Erythroblast (primary cell): ENCODE measurements at regions not wholly inside any gene's neighbourhood (a gene's known extent, or its start where the extent isn't known, plus 50 kb on each side); places are given as distances from the start of the nearest gene placed in this dataset.
"Not testable (repeated sequence)": the region's sequence is repeated elsewhere in the genome, so short reads cannot be mapped to it uniquely, and the experiment has no call there.

Source experiments
- DNase-seq, 2 experiments: peaks; one replicate each; lab custom pipeline; 2025; lab: John Stamatoyannopoulos, UW
- GATA1 ChIP-seq: IDR thresholded peaks from 2 replicates; pipeline ENCODE4 v1.6.1; 2011; ENCODE audit warnings: low read depth, mild to moderate bottlenecking, control low read depth, low read length, moderate library complexity
- POLR2A ChIP-seq: IDR thresholded peaks from 2 replicates; pipeline ENCODE4 v1.6.1; 2011; ENCODE audit warnings: mild to moderate bottlenecking, low read length

DNA sequence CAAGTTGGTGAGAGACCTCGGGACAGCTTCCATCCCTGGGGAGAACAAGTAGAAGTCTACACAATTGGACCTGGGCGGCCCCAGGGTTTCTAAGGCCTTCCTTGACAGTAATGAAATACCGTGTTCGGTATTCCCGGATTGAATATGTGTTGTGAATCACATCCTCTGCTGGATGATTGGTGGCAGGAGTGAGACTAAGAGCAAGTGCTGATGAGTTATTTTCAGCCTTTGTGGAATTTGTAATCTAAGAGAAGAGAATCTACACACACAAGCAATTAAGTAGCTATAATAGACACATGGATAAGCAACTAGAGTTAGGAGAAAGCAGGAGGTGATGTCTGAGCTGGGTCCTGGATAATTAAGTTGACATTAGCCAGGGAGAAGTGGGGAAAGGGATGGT is 64.8 kb upstream of the VWC2 start:
- TF ChIP-seq POLR2A (no peak), GATA1 (no peak)
- no peak for DNase-seq

GRCh38 chr7:49711072-49711723 is 62.2 kb upstream of the VWC2 start:
- DNase-seq, result not testable (repeated sequence)

DNA sequence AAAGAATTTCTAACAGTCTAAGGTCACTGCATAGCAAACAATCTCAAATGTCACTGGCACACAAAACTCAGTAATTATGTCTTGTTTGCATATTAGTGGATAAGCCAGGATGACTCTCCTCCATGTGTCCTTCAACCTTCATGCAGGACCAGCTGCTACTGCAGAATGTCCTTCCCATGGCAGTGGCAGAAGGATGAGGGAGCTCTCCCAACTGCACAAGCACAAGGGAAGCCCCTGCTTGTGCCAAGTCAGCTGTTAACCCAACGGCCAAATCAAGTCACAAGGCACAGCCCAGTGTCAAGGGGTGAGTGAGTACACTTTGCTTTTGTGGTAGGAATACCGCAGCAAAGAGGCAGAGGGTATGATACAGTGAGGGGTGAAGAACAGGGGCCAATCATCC is 59.3 kb upstream of the VWC2 start:
- no peak for DNase-seq
- TF ChIP-seq GATA1, result no peak
- no peak for TF ChIP-seq POLR2A

- TF ChIP-seq POLR2A (no peak), GATA1 (no peak)
- no peak for DNase-seq
Observed at GRCh38 chr7:49715486-49715885, 58.0 kb upstream of the VWC2 start.

DNA sequence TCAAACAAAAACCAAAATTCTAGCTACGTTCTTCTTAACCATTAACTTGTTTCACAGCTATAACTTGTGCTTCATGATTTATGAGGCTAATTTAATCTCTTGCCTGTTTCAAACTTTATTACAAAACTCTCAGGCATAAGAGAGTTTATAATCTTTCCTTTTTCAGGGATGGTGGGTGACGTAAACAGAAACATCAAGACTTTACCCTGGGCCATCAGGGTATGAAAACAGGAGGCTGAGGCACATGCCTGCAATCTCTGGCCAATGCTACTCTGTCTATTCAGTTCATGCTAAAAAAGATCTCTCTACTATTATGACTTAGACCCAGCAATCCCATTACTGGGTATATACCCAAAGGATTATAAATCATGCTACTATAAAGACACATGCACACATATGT is 55.9 kb upstream of the VWC2 start:
- no peak for DNase-seq
- TF ChIP-seq POLR2A (no peak), GATA1 (no peak)

DNA sequence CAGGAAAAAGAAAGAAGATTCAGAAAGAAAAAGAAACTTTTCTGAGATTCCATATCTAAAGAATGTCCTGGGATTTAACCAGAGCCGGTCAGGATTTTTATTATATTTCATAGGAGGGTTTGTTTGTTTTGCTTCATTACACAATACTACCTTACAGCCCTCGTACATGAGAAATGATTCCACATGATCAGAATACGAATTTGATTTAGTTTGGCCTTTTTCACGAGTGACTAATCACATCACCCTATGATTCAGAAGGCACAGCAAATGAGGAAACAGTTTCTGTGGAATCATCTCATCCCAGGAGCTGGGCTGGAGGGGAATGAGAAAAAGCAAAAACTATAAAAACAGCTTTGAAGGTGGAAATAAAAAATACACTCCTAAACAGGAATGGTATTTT is 54.7 kb upstream of the VWC2 start:
- TF ChIP-seq POLR2A (no peak), GATA1 (no peak)
- no peak for DNase-seq

- TF ChIP-seq GATA1 (no peak), POLR2A (no peak)
Observed at GRCh38 chr7:49721441-49721840, 52.0 kb upstream of the VWC2 start.

More at GRCh38 chr7:49721441-49721840, 52.0 kb upstream of the VWC2 start:
- DNase-seq, result no peak
